Right lobe of liver (tissue), 6 donors: ENCODE measurements at regions not wholly inside any gene's neighbourhood (a gene's known extent, or its start where the extent isn't known, plus 50 kb on each side); places are given as distances from the start of the nearest gene placed in this dataset.
"Not testable (repeated sequence)": the region's sequence is repeated elsewhere in the genome, so short reads cannot be mapped to it uniquely, and the experiment has no call there.

ENCODE experiments used
- ATAC-seq, 4 donors: fragments of 200-7000 bp; cut with Tn5 transposase; one replicate each; pipeline ENCODE4 v1.9.1; 2020; ENCODE audit warnings: mild to moderate bottlenecking in 4 of 4, moderate library complexity in 4 of 4
- DNase-seq, 3 donors: peaks; one replicate each; pipeline ENCODE4 v3.0.0-alpha.2; 2020
- H3K27ac ChIP-seq, 3 donors: fragments of 200-600 bp; one replicate each; pipeline ENCODE4 v1.8.0; 2022
- H3K27me3 ChIP-seq, 2 donors: fragments of 200-600 bp; one replicate each; pipeline ENCODE4 v1.8.0; 2022
- H3K36me3 ChIP-seq, 4 donors: fragments of 200-600 bp; sonication (generic) in 1 of 4; one replicate each; pipeline versions ENCODE4 v1.5.1 to v1.8.0; 2017 to 2022; ENCODE audit warnings: control low read depth in 1 of 4
- H3K4me1 ChIP-seq, 4 donors: fragments of 200-600 bp; sonication (generic) in 1 of 4; one replicate each; pipeline versions ENCODE4 v1.5.1 to v1.8.0; 2017 to 2022; ENCODE audit warnings: control low read depth in 1 of 4
- H3K4me3 ChIP-seq, 3 donors: fragments of 200-600 bp; one replicate each; pipeline ENCODE4 v1.8.0; 2022
- H3K9me3 ChIP-seq, 4 donors: fragments of 200-600 bp; sonication (generic) in 1 of 4; one replicate each; pipeline versions ENCODE4 v1.5.1 to v1.8.0; 2017 to 2022; ENCODE audit warnings: control low read depth in 1 of 4
- CTCF ChIP-seq, 4 donors: fragments of 200-600 bp in 3 of 4; fragments of 450-650 bp in 1 of 4; IDR thresholded peaks; one replicate each; pipeline versions ENCODE4 v1.5.1 to v1.8.0; 2016 to 2022; ENCODE audit warnings: antibody characterized with exemption in 4 of 4, mild to moderate bottlenecking in 2 of 4
- POLR2A ChIP-seq: fragments of 450-650 bp; IDR thresholded peaks from one replicate; pipeline ENCODE4 v1.6.1; 2017; ENCODE audit warnings: antibody characterized with exemption, mild to moderate bottlenecking
- WGBS: methylation state at CpG from one replicate; pipeline ENCODE4 v1.1.6; 2018; ENCODE audit warnings: low coverage, low lambda C conversion rate; ENCODE audit not compliant: insufficient coverage; ENCODE audit errors: missing lambda C conversion rate; 5-methylcytosine and 5-hydroxymethylcytosine counted together
- intact Hi-C, 2 donors: fragments of 100-400 bp; cut with DNase I; formaldehyde crosslinking; loops; one replicate each; pipeline versions ENCODE4 v1.11.2 to v1.14.1; 2022
- donor health status: DM: no; HTN: yes; CAD: no.
- donor health status: DM: no; HTN: no; CAD: no.
- donor health status: DM: no; HTN: no; CAD: no.
- donor health status: DM: no; HTN: yes; CAD: no.
- donor health status: DM: no; HTN: yes; CAD: no.

- no peak for TF ChIP-seq CTCF (IDR thresholded peaks at IDR 0.05)
These were observed 136.0 kb downstream of the LMLN start for GRCh38 chr3:198096015-198096414.

GRCh38 chr3:198097048-198097447 is 137.0 kb downstream of the LMLN start:
- Histone ChIP-seq H3K9me3 (no peaks in the 10 kb centered on the region), H3K4me1 (no peaks in the 10 kb centered on the region), H3K36me3 (no peaks in the 10 kb centered on the region), H3K27me3 (no peaks in the 10 kb centered on the region), H3K4me3 (no peak overlapping the region), H3K27ac (no peak overlapping the region)
- intact Hi-C loops, result no loop called here
- no peak for ATAC-seq
- WGBS, result 63% methylated on average over 7 of the region's 7 CpGs
- DNase-seq, result no peak
- TF ChIP-seq POLR2A (no peak), CTCF (IDR thresholded peaks at IDR 0.05) (no peak)

More at GRCh38 chr3:198096015-198096414, 136.0 kb downstream of the LMLN start:
- no peaks in the 10 kb centered on the region for H3K9me3 ChIP-seq
- no peak for DNase-seq
- H3K4me3 ChIP-seq, result no peak overlapping the region
- H3K4me1 ChIP-seq, result no peaks in the 10 kb centered on the region
- intact Hi-C loops, result no loop called here
- no peak overlapping the region for H3K27ac ChIP-seq
- no peaks in the 10 kb centered on the region for H3K36me3 ChIP-seq
- ATAC-seq, result no peak
- no peaks in the 10 kb centered on the region for H3K27me3 ChIP-seq

- 67% methylated on average over 9 of the region's 9 CpGs for WGBS
- H3K9me3 ChIP-seq, H3K27ac ChIP-seq, H3K4me3 ChIP-seq, H3K36me3 ChIP-seq, H3K27me3 ChIP-seq, DNase-seq, intact Hi-C loops, ATAC-seq, H3K4me1 ChIP-seq: not testable (repeated sequence)
These were observed 138.7 kb downstream of the LMLN start for GRCh38 chr3:198098661-198099081.

- 71% methylated on average over 1 of the region's 10 CpGs for WGBS
These were observed 143.1 kb downstream of the LMLN start for GRCh38 chr3:198103070-198103469.

GRCh38 chr3:198106265-198106664 is 146.2 kb downstream of the LMLN start:
- Histone ChIP-seq H3K36me3 (no peaks in the 10 kb centered on the region), H3K27me3 (peaks cover 0 to 5% of the 10 kb centered on the region in 2 donors), H3K4me3 (no peak overlapping the region), H3K4me1 (no peaks in the 10 kb centered on the region), H3K27ac (no peak overlapping the region), H3K9me3 (no peaks in the 10 kb centered on the region)
- intact Hi-C loops, result no loop called here
- ATAC-seq (no peak), DNase-seq (no peak)
- TF ChIP-seq CTCF (IDR thresholded peaks at IDR 0.05) (no peak), POLR2A (no peak)
- WGBS, result 60% methylated on average over 4 of the region's 4 CpGs

More at GRCh38 chr3:198103070-198103469, 143.1 kb downstream of the LMLN start:
- H3K27ac ChIP-seq, H3K4me3 ChIP-seq, ATAC-seq, H3K36me3 ChIP-seq, H3K27me3 ChIP-seq, DNase-seq, intact Hi-C loops, H3K9me3 ChIP-seq, H3K4me1 ChIP-seq: not testable (repeated sequence)
